ENCODE measurements at regions not wholly inside any gene's neighbourhood (a gene's known extent, or its start where the extent isn't known, plus 50 kb on each side); places are given as distances from the start of the nearest gene placed in this dataset.

GRCh38 chr17:63341276-63341675 is 104.8 kb downstream of the CYB561 start:
- Histone ChIP-seq H3K4me2 (no peak overlapping the region), H3K27me3 (ENCODE audit: insufficient read depth) (no peaks in the 10 kb centered on the region), H3K4me3 (ENCODE audit: low read depth in 2 of 2, low read length in 1 of 2) (no peak overlapping the region), H3K9me2 (no peaks in the 10 kb centered on the region), H4K20me1 (ENCODE audit: insufficient read depth) (no peaks in the 10 kb centered on the region), H2AFZ (ENCODE audit: low read depth) (no peak overlapping the region), H3K27ac (ENCODE audit: low read depth in 2 of 2, low read length in 1 of 2) (no peak overlapping the region; a peak in 1 of 4 replicates), H3K79me2 (ENCODE audit: insufficient read depth) (peaks cover 5% of the 10 kb centered on the region; the same call in 1 of the 2 replicates), H3K9ac (no peak overlapping the region), H3K4me1 (ENCODE audit: control insufficient read depth in 1 of 2, insufficient read depth in 2 of 2, low read depth in 1 of 2, low read length in 1 of 2) (peaks cover 0 to 11% of the 10 kb centered on the region in 2 experiments; a peak in 2 of 4 replicates), H3K36me3 (replicated peaks in 1 of 2; ENCODE audit: control insufficient read depth in 1 of 2, insufficient read depth in 2 of 2, low read length in 1 of 2) (peaks cover 56 to 61% of the 10 kb centered on the region in 2 experiments), H3K9me3 (no peaks in the 10 kb centered on the region), H3F3A (replicated peaks; ENCODE audit: insufficient read depth) (peaks cover 10% of the 10 kb centered on the region)
- TF ChIP-seq, protein P1, sequence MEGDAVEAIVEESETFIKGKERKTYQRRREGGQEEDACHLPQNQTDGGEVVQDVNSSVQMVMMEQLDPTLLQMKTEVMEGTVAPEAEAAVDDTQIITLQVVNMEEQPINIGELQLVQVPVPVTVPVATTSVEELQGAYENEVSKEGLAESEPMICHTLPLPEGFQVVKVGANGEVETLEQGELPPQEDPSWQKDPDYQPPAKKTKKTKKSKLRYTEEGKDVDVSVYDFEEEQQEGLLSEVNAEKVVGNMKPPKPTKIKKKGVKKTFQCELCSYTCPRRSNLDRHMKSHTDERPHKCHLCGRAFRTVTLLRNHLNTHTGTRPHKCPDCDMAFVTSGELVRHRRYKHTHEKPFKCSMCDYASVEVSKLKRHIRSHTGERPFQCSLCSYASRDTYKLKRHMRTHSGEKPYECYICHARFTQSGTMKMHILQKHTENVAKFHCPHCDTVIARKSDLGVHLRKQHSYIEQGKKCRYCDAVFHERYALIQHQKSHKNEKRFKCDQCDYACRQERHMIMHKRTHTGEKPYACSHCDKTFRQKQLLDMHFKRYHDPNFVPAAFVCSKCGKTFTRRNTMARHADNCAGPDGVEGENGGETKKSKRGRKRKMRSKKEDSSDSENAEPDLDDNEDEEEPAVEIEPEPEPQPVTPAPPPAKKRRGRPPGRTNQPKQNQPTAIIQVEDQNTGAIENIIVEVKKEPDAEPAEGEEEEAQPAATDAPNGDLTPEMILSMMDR (IDR thresholded peaks at IDR 0.05), result no peak
- TF ChIP-seq ELF1 (IDR thresholded peaks at IDR 0.05), result no peak
- no peak for TF ChIP-seq SMC3 (IDR thresholded peaks at IDR 0.05; ENCODE audit: low read depth, low read length)
- TF ChIP-seq JUND (IDR thresholded peaks at IDR 0.05), result no peak
- no peak for TF ChIP-seq YY1 (IDR thresholded peaks at IDR 0.05; ENCODE audit: low read depth)
- CTCF ChIA-PET, result no interaction called here
- POLR2A ChIA-PET, result no interaction called here
- no peak for DNase-seq
- 98% methylated on average over 3 of the region's 3 CpGs for WGBS (ENCODE audit: low lambda C conversion rate)

GRCh38 chr17:63344383-63344782 is 101.7 kb downstream of the CYB561 start:
- no peak overlapping the region for H3K4me2 ChIP-seq
- TF ChIP-seq MAX (IDR thresholded peaks at IDR 0.05; ENCODE audit: low read depth) (no peak), NRF1 (IDR thresholded peaks at IDR 0.05; ENCODE audit: low read depth, low read length) (no peak), USF2 (IDR thresholded peaks at IDR 0.05; ENCODE audit: borderline replicate concordance, low read depth, low read length) (no peak), YY1 (IDR thresholded peaks at IDR 0.05; ENCODE audit: low read depth) (no peak)
- TF ChIP-seq, protein P2, sequence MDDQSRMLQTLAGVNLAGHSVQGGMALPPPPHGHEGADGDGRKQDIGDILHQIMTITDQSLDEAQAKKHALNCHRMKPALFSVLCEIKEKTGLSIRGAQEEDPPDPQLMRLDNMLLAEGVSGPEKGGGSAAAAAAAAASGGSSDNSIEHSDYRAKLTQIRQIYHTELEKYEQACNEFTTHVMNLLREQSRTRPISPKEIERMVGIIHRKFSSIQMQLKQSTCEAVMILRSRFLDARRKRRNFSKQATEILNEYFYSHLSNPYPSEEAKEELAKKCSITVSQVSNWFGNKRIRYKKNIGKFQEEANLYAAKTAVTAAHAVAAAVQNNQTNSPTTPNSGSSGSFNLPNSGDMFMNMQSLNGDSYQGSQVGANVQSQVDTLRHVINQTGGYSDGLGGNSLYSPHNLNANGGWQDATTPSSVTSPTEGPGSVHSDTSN (IDR thresholded peaks at IDR 0.05), result no peak
- H2AFZ ChIP-seq (ENCODE audit: low read depth), result no peak overlapping the region
- no peaks in the 10 kb centered on the region for H3K9me3 ChIP-seq
- H3K9me2 ChIP-seq, result no peaks in the 10 kb centered on the region
- no peak overlapping the region for H3K27ac ChIP-seq (ENCODE audit: low read depth in 2 of 2, low read length in 1 of 2)
- ChIA-PET POLR2A (no interaction called here), CTCF (no interaction called here)
- H3K4me1 ChIP-seq (ENCODE audit: control insufficient read depth in 1 of 2, insufficient read depth in 2 of 2, low read depth in 1 of 2, low read length in 1 of 2), result peaks cover 3 to 8% of the 10 kb centered on the region in 2 experiments
- H3K4me3 ChIP-seq (ENCODE audit: low read depth in 2 of 2, low read length in 1 of 2), result no peak overlapping the region
- H3K36me3 ChIP-seq (replicated peaks in 1 of 2; ENCODE audit: control insufficient read depth in 1 of 2, insufficient read depth in 2 of 2, low read length in 1 of 2), result peaks cover 63% of the 10 kb centered on the region in 2 experiments
- H3K79me2 ChIP-seq (ENCODE audit: insufficient read depth), result no peaks in the 10 kb centered on the region
- no peaks in the 10 kb centered on the region for H3K27me3 ChIP-seq (ENCODE audit: insufficient read depth)
- H4K20me1 ChIP-seq (ENCODE audit: insufficient read depth), result no peaks in the 10 kb centered on the region
- H3F3A ChIP-seq (replicated peaks; ENCODE audit: insufficient read depth), result peaks cover 20% of the 10 kb centered on the region
- WGBS (ENCODE audit: low lambda C conversion rate), result 96% methylated on average over 1 of the region's 1 CpG
- DNase-seq, result no peak
- no peak overlapping the region for H3K9ac ChIP-seq
